Omental fat pad (tissue), 3 donors: ENCODE measurements at regions not wholly inside any gene's neighbourhood (a gene's known extent, or its start where the extent isn't known, plus 50 kb on each side); places are given as distances from the start of the nearest gene placed in this dataset.

Source experiments
- ATAC-seq: fragments of 150-250 bp; one replicate; pipeline ENCODE4 v1.9.1; 2016; ENCODE audit warnings: mild to moderate bottlenecking, moderate library complexity; ENCODE audit not compliant: low FRiP score
- DNase-seq: peaks from one replicate; pipeline ENCODE4 v3.0.0-alpha.2; 2019; ENCODE audit warnings: low spot score
- CTCF ChIP-seq, 3 donors: fragments of 450-650 bp; IDR thresholded peaks; one replicate each; pipeline ENCODE4 v1.5.1; 2016 to 2017; ENCODE audit warnings: antibody characterized with exemption in 3 of 3, mild to moderate bottlenecking in 3 of 3, moderate library complexity in 2 of 3

GRCh38 chr5:158382473-158382872, 523.5 kb upstream of the CLINT1 start:
- ATAC-seq = peak; percentile 98
- TF ChIP-seq CTCF (IDR thresholded peaks at IDR 0.05) = no peak
- peak; percentile 46 for DNase-seq

- ATAC-seq = no peak
- TF ChIP-seq CTCF (IDR thresholded peaks at IDR 0.05) = no peak
Observed at GRCh38 chr5:158381614-158382160, 522.7 kb upstream of the CLINT1 start.

GRCh38 chr5:158380661-158381060, 521.7 kb upstream of the CLINT1 start:
- ATAC-seq = no peak
- no peak for DNase-seq
- no peak for TF ChIP-seq CTCF (IDR thresholded peaks at IDR 0.05)

More at GRCh38 chr5:158381614-158382160, 522.7 kb upstream of the CLINT1 start:
- DNase-seq = no peak

- ATAC-seq (no peak), DNase-seq (no peak)
- no peak for TF ChIP-seq CTCF (IDR thresholded peaks at IDR 0.05)
Observed at GRCh38 chr5:158378931-158379330, 520.0 kb upstream of the CLINT1 start.

- ATAC-seq (no peak), DNase-seq (no peak)
- no peak for TF ChIP-seq CTCF (IDR thresholded peaks at IDR 0.05)
Observed at GRCh38 chr5:158376679-158377078, 517.7 kb upstream of the CLINT1 start.

- ATAC-seq = no peak
- no peak for TF ChIP-seq CTCF (IDR thresholded peaks at IDR 0.05)
- no peak for DNase-seq
Observed at GRCh38 chr5:158375531-158375930, 516.6 kb upstream of the CLINT1 start.

GRCh38 chr5:158373608-158374395, 514.9 kb upstream of the CLINT1 start:
- ATAC-seq = no peak
- DNase-seq = no peak
- no peak for TF ChIP-seq CTCF (IDR thresholded peaks at IDR 0.05)
